HEK293 (cell line): ENCODE measurements at regions not wholly inside any gene's neighbourhood (a gene's known extent, or its start where the extent isn't known, plus 50 kb on each side); places are given as distances from the start of the nearest gene placed in this dataset.

Experiments used
- CTCF ChIA-PET: fragments of 350-600 bp; formaldehyde crosslinking; extraction: SDS; loops from one replicate; lab custom pipeline; 2021; ENCODE audit warnings: antibody characterized with exemption; lab: Yijun Ruan, JAX
- POLR2A ChIA-PET: fragments of 300-600 bp; formaldehyde crosslinking; extraction: SDS; loops from one replicate; lab custom pipeline; 2020; ENCODE audit warnings: antibody characterized with exemption, inconsistent platforms; lab: Yijun Ruan, JAX
- H3K27ac ChIP-seq: fragments of 200-500 bp; sonication (Bioruptor generic); 2 replicates; pipeline ENCODE4 v1.5.1; 2014; ENCODE audit warnings: low read depth, low read length, control low read depth, inconsistent platforms; ENCODE audit errors: extremely low read depth
- H3K36me3 ChIP-seq, 2 experiments: fragments of 200-500 bp in 1 of 2; sonication (Bioruptor generic) in 1 of 2; 1 replicate in 1 of 2; 2 replicates in 1 of 2; pipeline ENCODE4 v1.5.1; 2014 to 2017; ENCODE audit warnings: inconsistent platforms in 2 of 2, low read length in 2 of 2; ENCODE audit not compliant: control insufficient read depth in 2 of 2, insufficient read depth in 1 of 2
- H3K4me1 ChIP-seq: fragments of 200-500 bp; sonication (Bioruptor generic); 2 replicates; pipeline ENCODE4 v1.5.1; 2014; ENCODE audit warnings: mild to moderate bottlenecking, low read length, inconsistent platforms; ENCODE audit not compliant: control insufficient read depth, insufficient read depth
- H3K4me3 ChIP-seq: 2 replicates; pipeline ENCODE4 v1.5.1; 2011; ENCODE audit warnings: low read depth, mild to moderate bottlenecking, control low read depth, low read length, moderate library complexity
- H3K9me3 ChIP-seq: fragments of 200-500 bp; sonication (Bioruptor generic); 2 replicates; pipeline ENCODE4 v1.5.1; 2014; ENCODE audit warnings: low read depth, low read length, inconsistent platforms; ENCODE audit not compliant: control insufficient read depth, insufficient read depth
- EGR2 ChIP-seq: fragments of 450-650 bp; formaldehyde crosslinking; IDR thresholded peaks from 2 replicates; pipeline ENCODE4 v1.5.1; 2016; ENCODE audit warnings: low read depth, missing biosample characterization, missing genetic modification characterization
- HOXA7 ChIP-seq: sonication (generic); formaldehyde crosslinking; IDR thresholded peaks from 2 replicates; pipeline ENCODE4 v1.8.1; 2022; ENCODE audit warnings: missing genetic modification reagents, borderline replicate concordance
- KLF16 ChIP-seq: fragments of 450-650 bp; formaldehyde crosslinking; IDR thresholded peaks from 2 replicates; pipeline ENCODE4 v1.5.1; 2017; ENCODE audit warnings: missing biosample characterization, missing genetic modification characterization
- PRDM2 ChIP-seq: fragments of 450-650 bp; formaldehyde crosslinking; IDR thresholded peaks from 2 replicates; pipeline ENCODE4 v1.5.1; 2016; ENCODE audit warnings: missing biosample characterization, missing genetic modification characterization, borderline replicate concordance
- ZBTB44 ChIP-seq: fragments of 450-650 bp; IDR thresholded peaks from 2 replicates; pipeline ENCODE4 v1.5.1; 2018; ENCODE audit warnings: missing biosample characterization, mild to moderate bottlenecking, missing genetic modification characterization
- ZIC2 ChIP-seq: fragments of 450-650 bp; formaldehyde crosslinking; IDR thresholded peaks from 2 replicates; pipeline ENCODE4 v1.5.1; 2016; ENCODE audit warnings: missing biosample characterization, missing genetic modification characterization
- ZNF132 ChIP-seq: fragments of 450-650 bp; formaldehyde crosslinking; IDR thresholded peaks from 2 replicates; pipeline ENCODE4 v1.5.1; 2017; ENCODE audit warnings: missing biosample characterization, missing genetic modification characterization, borderline replicate concordance
- ZNF148 ChIP-seq: fragments of 450-650 bp; formaldehyde crosslinking; IDR thresholded peaks from 2 replicates; pipeline ENCODE4 v1.5.0; 2017; ENCODE audit warnings: missing biosample characterization, missing genetic modification characterization, borderline replicate concordance
- ZNF169 ChIP-seq: fragments of 450-650 bp; formaldehyde crosslinking; IDR thresholded peaks from 2 replicates; pipeline ENCODE4 v1.5.1; 2016; ENCODE audit warnings: missing biosample characterization, missing genetic modification characterization
- ZNF184 ChIP-seq: fragments of 450-650 bp; IDR thresholded peaks from 2 replicates; pipeline ENCODE4 v1.5.1; 2018; ENCODE audit warnings: missing biosample characterization, mild to moderate bottlenecking, missing genetic modification characterization
- ZNF2 ChIP-seq: fragments of 450-650 bp; formaldehyde crosslinking; IDR thresholded peaks from 2 replicates; pipeline ENCODE4 v1.5.1; 2016; ENCODE audit warnings: missing biosample characterization, missing genetic modification characterization
- ZNF239 ChIP-seq: fragments of 450-650 bp; formaldehyde crosslinking; IDR thresholded peaks from 2 replicates; pipeline ENCODE4 v1.5.1; 2016; ENCODE audit warnings: missing biosample characterization, missing genetic modification characterization
- ZNF354C ChIP-seq: fragments of 450-650 bp; formaldehyde crosslinking; IDR thresholded peaks from 2 replicates; pipeline ENCODE4 v1.5.1; 2016; ENCODE audit warnings: missing biosample characterization, missing genetic modification characterization, low read depth, borderline replicate concordance
- ZNF449 ChIP-seq: fragments of 450-650 bp; formaldehyde crosslinking; IDR thresholded peaks from 2 replicates; pipeline ENCODE4 v1.5.1; 2017; ENCODE audit warnings: missing biosample characterization, mild to moderate bottlenecking, missing genetic modification characterization, moderate library complexity
- ZNF510 ChIP-seq: fragments of 450-650 bp; formaldehyde crosslinking; IDR thresholded peaks from 2 replicates; pipeline ENCODE4 v1.5.1; 2018; ENCODE audit warnings: mild to moderate bottlenecking, missing genetic modification characterization, missing biosample characterization; ENCODE audit not compliant: insufficient replicate concordance
- ZNF514 ChIP-seq: fragments of 450-650 bp; formaldehyde crosslinking; IDR thresholded peaks from 2 replicates; pipeline ENCODE4 v1.5.1; 2016; ENCODE audit warnings: missing biosample characterization, missing genetic modification characterization
- ZNF626 ChIP-seq: fragments of 450-650 bp; sonication (Bioruptor Pico); formaldehyde crosslinking; IDR thresholded peaks from 2 replicates; pipeline ENCODE4 v1.5.1; 2018; ENCODE audit warnings: missing biosample characterization, missing genetic modification characterization, inconsistent platforms
- ZNF670 ChIP-seq: fragments of 450-650 bp; formaldehyde crosslinking; IDR thresholded peaks from 2 replicates; pipeline ENCODE4 v1.5.1; 2016; ENCODE audit warnings: missing biosample characterization, missing genetic modification characterization, low read depth
- ZNF701 ChIP-seq: fragments of 450-650 bp; formaldehyde crosslinking; IDR thresholded peaks from 2 replicates; pipeline ENCODE4 v1.5.1; 2016; ENCODE audit warnings: missing biosample characterization, missing genetic modification characterization
- TF ChIP-seq, protein P1 (sequence below): fragments of 450-650 bp; formaldehyde crosslinking; IDR thresholded peaks from 2 replicates; pipeline ENCODE4 v1.5.1; 2016; ENCODE audit warnings: missing biosample characterization, missing genetic modification characterization

DNA sequence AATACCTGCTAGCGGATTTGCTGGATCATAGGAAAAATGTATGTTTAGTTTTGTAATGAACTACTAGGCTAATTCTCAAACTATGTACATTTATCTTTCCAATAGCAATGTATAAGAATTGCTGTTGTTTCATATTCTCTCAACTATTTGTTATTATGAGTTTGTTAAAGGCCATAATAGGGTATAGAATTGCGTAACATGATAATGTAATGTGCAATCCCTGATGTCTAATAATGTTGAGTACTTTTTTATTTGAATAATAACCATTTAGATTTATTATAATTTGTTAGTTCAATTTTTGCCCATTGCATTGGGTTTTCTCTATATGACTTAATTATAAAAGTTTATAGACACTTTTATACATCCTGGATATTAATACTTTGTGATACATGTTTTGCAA lies 801.6 kb downstream of the LUZP2 start (continued):
- no peak for TF ChIP-seq PRDM2 (tag by site-specific recombination)
- TF ChIP-seq, protein P1, sequence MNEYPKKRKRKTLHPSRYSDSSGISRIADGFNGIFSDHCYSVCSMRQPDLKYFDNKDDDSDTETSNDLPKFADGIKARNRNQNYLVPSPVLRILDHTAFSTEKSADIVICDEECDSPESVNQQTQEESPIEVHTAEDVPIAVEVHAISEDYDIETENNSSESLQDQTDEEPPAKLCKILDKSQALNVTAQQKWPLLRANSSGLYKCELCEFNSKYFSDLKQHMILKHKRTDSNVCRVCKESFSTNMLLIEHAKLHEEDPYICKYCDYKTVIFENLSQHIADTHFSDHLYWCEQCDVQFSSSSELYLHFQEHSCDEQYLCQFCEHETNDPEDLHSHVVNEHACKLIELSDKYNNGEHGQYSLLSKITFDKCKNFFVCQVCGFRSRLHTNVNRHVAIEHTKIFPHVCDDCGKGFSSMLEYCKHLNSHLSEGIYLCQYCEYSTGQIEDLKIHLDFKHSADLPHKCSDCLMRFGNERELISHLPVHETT: no peak
- TF ChIP-seq ZNF670 (tag by site-specific recombination): no peak
- TF ChIP-seq ZNF701: no peak
- no peak for TF ChIP-seq ZNF239
- TF ChIP-seq ZNF449: no peak
- no peak for TF ChIP-seq ZNF514 (tag by site-specific recombination)
- TF ChIP-seq, all 188 proteins: peak for 0

- no peak overlapping the region for H3K4me3 ChIP-seq
- H3K36me3 ChIP-seq: no peaks in the 10 kb centered on the region
- no peaks in the 10 kb centered on the region for H3K4me1 ChIP-seq
- no peaks in the 10 kb centered on the region for H3K9me3 ChIP-seq
- H3K27ac ChIP-seq: no peak overlapping the region
- TF ChIP-seq ZIC2: no peak
- no peak for TF ChIP-seq EGR2 (tag by site-specific recombination)
- no peak for TF ChIP-seq ZNF148 (tag by site-specific recombination)
- ChIA-PET CTCF (no interaction called here), POLR2A (no interaction called here)
These were observed 813.0 kb downstream of the LUZP2 start for GRCh38 chr11:25309818-25310217.

- POLR2A ChIA-PET: no interaction called here
- no peak for TF ChIP-seq ZNF626 (tag by site-specific recombination)
- TF ChIP-seq ZNF239: no peak
- no peak for TF ChIP-seq ZNF184
- no peak for TF ChIP-seq ZBTB44
- no peak for TF ChIP-seq HOXA7 (CRISPR knock-in tag)
- no peak for TF ChIP-seq ZNF169
- no peak for TF ChIP-seq ZNF132 (tag by site-specific recombination)
- no peak for TF ChIP-seq KLF16 (tag by site-specific recombination)
- no peak for TF ChIP-seq ZNF510
- TF ChIP-seq ZNF2 (tag by site-specific recombination): no peak
- no peak for TF ChIP-seq ZNF354C (tag by site-specific recombination)
These were observed 820.4 kb downstream of the LUZP2 start for GRCh38 chr11:25317216-25317615.

More at GRCh38 chr11:25317216-25317615, 820.4 kb downstream of the LUZP2 start:
- H3K4me1 ChIP-seq: no peaks in the 10 kb centered on the region
- no peak overlapping the region for H3K27ac ChIP-seq
- CTCF ChIA-PET: no interaction called here
- no peaks in the 10 kb centered on the region for H3K36me3 ChIP-seq
- no peak overlapping the region for H3K4me3 ChIP-seq
- H3K9me3 ChIP-seq: no peaks in the 10 kb centered on the region
